ENCODE measurements at regions not wholly inside any gene's neighbourhood (a gene's known extent, or its start where the extent isn't known, plus 50 kb on each side); places are given as distances from the start of the nearest gene placed in this dataset.

GRCh38 chr5:103919506-103919905, 356.9 kb upstream of the NUDT12 start:
- no peak for TF ChIP-seq PKNOX1 (IDR thresholded peaks at IDR 0.05)
- no peak for TF ChIP-seq FOXK2 (IDR thresholded peaks at IDR 0.05)
- TF ChIP-seq ARNT (IDR thresholded peaks at IDR 0.05) = no peak
- no peak for TF ChIP-seq FOXM1 (IDR thresholded peaks at IDR 0.05; ENCODE audit: borderline replicate concordance)
- no peak for TF ChIP-seq FOXA1 (IDR thresholded peaks at IDR 0.05)

All from HEK293T (cell line).